SKM-1 treated with dmso at 0.1 percent for 144 hours (cell line): ENCODE measurements at regions not wholly inside any gene's neighbourhood (a gene's known extent, or its start where the extent isn't known, plus 50 kb on each side); places are given as distances from the start of the nearest gene placed in this dataset.

Experiments used
- DNase-seq: peaks from one replicate; lab custom pipeline; 2025; ENCODE audit not compliant: unreplicated experiment; lab: John Stamatoyannopoulos, UW

DNA sequence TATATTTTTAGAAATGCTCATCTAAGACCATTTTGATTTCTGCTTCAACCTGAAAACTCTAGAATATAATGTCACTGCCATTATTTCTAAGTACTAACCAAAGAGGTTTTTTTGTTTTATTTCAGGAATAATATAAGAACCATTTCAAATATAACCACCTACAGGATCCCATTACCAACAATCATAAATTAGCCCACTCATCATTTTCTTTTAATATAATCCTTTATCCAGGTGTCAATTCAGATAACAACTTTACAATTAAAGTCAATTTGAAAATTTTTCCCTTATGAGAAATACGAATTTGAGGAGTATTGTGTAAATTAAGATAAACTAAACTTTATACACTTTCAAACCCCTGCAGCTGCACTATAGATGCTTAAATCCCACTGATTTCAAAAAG, 1043.0 kb upstream of the CNTN5 start:
- no peak for DNase-seq

DNA sequence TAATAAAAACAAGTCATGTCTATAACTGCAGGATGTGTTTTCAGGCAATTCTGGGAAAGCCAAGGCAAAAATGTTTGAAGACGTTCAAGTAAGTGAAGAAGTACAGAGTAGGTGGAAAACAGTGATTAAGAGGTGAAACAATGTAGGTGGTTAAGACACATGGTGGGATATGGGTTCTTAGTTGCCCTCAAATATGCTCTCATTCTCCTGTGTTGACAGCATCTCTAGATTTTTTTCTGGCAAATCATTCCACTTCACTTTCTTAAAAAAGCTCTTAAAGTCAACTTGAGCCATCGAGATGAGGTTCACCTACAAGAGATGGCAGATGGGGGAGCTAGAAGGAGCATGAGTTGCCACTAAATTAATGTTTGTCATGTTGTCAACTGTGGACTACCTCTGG, 1041.0 kb upstream of the CNTN5 start:
- no peak for DNase-seq

DNA sequence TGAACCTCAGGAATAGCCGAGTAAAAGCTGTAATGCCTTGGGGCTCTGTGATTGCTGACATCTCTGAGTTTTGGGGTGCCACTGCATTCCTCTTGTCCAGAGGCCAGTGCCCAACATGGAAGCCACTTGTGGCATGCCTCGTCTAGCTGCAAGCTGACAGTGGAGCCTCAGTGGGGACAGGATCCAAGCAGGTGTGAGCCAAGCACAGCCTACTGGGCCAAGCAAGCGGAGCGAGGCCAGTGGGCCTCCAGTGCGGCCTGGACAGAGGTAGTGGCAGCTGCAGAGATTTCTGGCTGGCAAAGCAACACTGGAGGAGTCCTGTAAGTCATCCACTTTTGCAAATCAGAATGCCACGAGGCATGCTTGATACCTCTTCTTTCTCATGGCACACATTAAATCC, 1038.2 kb upstream of the CNTN5 start:
- DNase-seq = no peak

DNA sequence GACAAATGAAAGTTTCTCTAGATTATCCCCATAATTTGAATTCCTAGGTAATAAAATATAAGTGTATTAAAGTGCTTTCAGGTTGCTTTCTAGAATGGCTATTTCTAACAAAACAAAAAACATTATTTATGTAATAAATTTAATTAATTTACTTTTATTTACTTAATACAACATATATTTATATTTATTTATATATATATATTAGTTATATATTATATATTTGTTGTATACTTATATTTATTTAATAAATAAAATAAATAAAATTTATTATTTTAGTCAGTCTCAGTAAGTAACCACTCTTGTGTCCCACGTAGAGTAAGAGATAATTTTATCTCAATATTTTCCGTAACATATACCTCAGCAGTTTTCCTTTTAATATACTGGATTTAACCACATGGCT, 1031.6 kb upstream of the CNTN5 start:
- DNase-seq = no peak

GRCh38 chr11:97990162-97990920, 1030.4 kb upstream of the CNTN5 start:
- no peak for DNase-seq

DNA sequence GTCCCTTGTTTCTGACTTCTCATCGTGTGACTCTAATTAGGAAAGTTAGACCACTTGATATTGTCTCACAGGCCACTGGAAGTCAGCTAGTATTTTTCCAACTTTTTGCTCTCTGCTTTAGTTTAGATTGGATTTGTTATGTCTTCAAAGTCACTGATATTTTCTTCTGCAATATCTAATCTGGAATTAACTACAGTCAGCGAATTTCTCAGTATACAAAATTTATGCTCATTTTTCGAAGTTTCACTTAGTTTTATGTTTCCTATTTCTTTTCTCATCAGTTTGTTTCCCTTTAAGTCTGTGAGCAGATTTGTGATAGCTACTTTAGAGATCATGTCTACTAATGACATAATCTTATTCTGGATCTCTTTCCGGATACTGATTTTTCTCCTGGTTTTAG, 1027.2 kb upstream of the CNTN5 start:
- no peak for DNase-seq

DNA sequence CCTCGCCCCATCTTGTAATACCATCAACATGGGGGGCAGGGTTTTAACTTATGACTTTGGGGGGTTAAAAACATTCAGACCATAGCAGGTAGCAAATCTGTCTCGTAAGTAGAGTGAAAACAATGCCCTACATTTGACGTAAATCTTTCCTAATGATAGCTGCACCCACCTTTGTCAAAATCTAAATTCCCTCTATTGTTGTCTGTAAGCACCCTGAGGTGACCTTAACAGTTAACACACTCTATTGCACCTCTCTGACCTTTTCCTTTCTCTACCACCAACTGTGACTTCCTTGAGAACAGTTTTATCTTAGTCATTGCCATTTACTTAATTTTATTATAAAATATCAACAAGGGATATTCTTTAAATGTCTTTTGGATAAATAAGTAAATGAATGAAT, 1024.9 kb upstream of the CNTN5 start:
- DNase-seq = no peak

GRCh38 chr11:97996762-97997161, 1024.0 kb upstream of the CNTN5 start:
- no peak for DNase-seq

- no peak for DNase-seq
Observed at GRCh38 chr11:98003606-98004371, 1017.0 kb upstream of the CNTN5 start.

- no peak for DNase-seq
Observed at GRCh38 chr11:98007072-98007471, 1013.7 kb upstream of the CNTN5 start.

- DNase-seq = no peak
Observed at GRCh38 chr11:98027652-98028051, 993.1 kb upstream of the CNTN5 start.

- no peak for DNase-seq
Observed at GRCh38 chr11:98029832-98030231, 990.9 kb upstream of the CNTN5 start.

- DNase-seq = no peak
Observed at GRCh38 chr11:98036810-98037209, 983.9 kb upstream of the CNTN5 start.

GRCh38 chr11:98040061-98040808, 980.5 kb upstream of the CNTN5 start:
- no peak for DNase-seq

DNA sequence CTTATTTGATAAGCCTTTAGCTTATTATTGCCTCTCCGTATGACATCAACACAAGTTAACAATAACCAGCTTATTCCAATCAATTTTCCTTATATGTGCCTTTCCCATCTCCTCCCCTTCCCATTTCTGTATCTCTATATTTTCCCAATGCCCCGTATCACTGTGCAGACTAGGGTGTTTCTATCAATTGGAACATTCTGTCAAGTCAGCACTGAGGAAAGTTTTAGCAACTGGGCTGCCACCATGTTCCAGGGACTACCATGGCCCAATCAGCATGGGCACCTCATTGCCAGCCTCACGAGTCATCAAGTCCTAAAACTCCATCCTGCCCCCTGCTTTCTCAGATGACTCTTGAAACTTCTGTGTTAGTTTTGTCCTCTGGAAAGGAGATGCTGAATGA, 973.1 kb upstream of the CNTN5 start:
- DNase-seq = no peak

DNA sequence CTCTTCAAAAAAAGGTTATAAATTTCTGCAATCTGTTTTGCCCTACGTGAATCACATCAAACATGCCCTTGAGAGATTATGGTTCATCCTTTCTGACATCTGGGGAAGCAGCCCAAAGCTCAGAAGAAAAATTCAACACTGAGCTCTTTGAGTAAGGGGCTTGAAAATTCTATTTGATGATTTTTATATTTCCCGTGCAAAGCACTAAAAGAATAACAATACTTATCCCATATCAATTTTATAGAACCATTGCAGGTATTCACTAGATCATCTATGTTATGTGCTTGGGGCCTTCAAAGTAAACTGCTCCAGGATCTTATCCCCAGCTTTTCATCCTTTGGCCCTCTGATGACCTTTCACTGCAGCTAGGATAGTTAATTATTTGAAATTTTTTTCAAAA, 966.9 kb upstream of the CNTN5 start:
- DNase-seq = no peak

DNA sequence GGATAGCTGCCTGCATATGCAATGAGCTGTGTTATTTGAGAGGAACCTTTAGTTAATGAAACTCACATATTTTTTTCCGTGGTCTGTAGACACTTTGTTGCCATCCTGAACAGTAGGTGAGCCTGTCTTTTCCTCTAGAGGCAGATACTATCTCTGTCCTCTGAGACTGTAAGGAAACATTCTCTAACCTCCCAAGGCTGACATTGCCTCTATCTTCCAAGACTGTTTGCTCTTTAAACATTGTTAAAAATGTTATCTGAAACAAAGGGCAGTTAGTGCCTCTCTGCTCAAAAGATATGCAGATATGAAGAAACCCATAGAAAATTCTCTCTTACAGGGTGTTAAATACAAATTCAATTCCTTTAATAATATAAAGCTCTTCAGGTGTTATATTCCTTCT, 963.8 kb upstream of the CNTN5 start:
- DNase-seq = no peak

DNA sequence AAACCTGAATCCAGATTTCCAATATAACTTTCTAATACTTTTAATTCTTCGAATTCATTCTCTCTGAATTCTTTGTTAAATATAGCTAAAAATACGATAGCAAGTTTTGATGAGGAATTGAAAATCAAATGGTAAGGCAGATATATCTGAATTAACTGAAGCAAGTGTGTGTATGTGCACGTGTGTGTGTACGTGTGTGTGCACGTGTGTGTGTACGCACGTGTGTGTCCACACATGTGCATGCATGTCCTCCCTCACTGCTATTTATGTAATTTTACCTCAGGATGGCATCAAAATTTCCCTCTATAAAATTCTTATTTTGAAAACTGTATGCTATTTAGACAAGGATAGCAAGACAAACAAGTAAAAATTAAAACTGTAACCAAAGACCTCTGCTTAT, 961.3 kb upstream of the CNTN5 start:
- DNase-seq = no peak

GRCh38 chr11:98060759-98061158, 960.0 kb upstream of the CNTN5 start:
- no peak for DNase-seq

GRCh38 chr11:98061858-98062257, 958.9 kb upstream of the CNTN5 start:
- no peak for DNase-seq

- no peak for DNase-seq
Observed at GRCh38 chr11:98062714-98063113, 958.0 kb upstream of the CNTN5 start.

GRCh38 chr11:98068251-98068650, 952.5 kb upstream of the CNTN5 start:
- DNase-seq = no peak
